ENCODE measurements at regions not wholly inside any gene's neighbourhood (a gene's known extent, or its start where the extent isn't known, plus 50 kb on each side); places are given as distances from the start of the nearest gene placed in this dataset.

GRCh38 chr12:71024281-71024680 lies 103.7 kb upstream of the PTPRR start:
- no peaks in the 10 kb centered on the region for H3K9me3 ChIP-seq
- H3K27ac ChIP-seq = no peak overlapping the region
- DNase-seq (no peak), ATAC-seq (no peak)
- no peak for TF ChIP-seq CTCF (IDR thresholded peaks at IDR 0.05)
- H3K4me3 ChIP-seq = no peak overlapping the region
- H3K4me1 ChIP-seq = no peaks in the 10 kb centered on the region
- no peaks in the 10 kb centered on the region for H3K27me3 ChIP-seq
- intact Hi-C loops (cut with DNase I) = no loop called here
- H3K36me3 ChIP-seq = no peaks in the 10 kb centered on the region

GRCh38 chr12:71021491-71021890 lies 101.0 kb upstream of the PTPRR start:
- TF ChIP-seq CTCF (IDR thresholded peaks at IDR 0.05) = no peak
- no peak for ATAC-seq

GRCh38 chr12:71019282-71019831 lies 98.8 kb upstream of the PTPRR start:
- H3K27ac ChIP-seq = no peak overlapping the region
- DNase-seq = no peak
- H3K4me3 ChIP-seq = no peak overlapping the region
- no peaks in the 10 kb centered on the region for H3K9me3 ChIP-seq
- intact Hi-C loops (cut with DNase I) = no loop called here
- no peaks in the 10 kb centered on the region for H3K4me1 ChIP-seq
- peak; percentile 57 for ATAC-seq
- no peaks in the 10 kb centered on the region for H3K36me3 ChIP-seq
- peaks cover 7% of the 10 kb centered on the region for H3K27me3 ChIP-seq
- no peak for TF ChIP-seq CTCF (IDR thresholded peaks at IDR 0.05)

More at GRCh38 chr12:71021491-71021890, 101.0 kb upstream of the PTPRR start:
- no peaks in the 10 kb centered on the region for H3K36me3 ChIP-seq
- H3K4me1 ChIP-seq = no peaks in the 10 kb centered on the region
- intact Hi-C loops (cut with DNase I) = no loop called here
- peaks cover 7% of the 10 kb centered on the region for H3K27me3 ChIP-seq
- H3K9me3 ChIP-seq = no peaks in the 10 kb centered on the region
- DNase-seq = no peak
- H3K27ac ChIP-seq = no peak overlapping the region
- H3K4me3 ChIP-seq = no peak overlapping the region

GRCh38 chr12:71018682-71019081 lies 98.1 kb upstream of the PTPRR start:
- intact Hi-C loops (cut with DNase I) = no loop called here
- Histone ChIP-seq H3K36me3 (no peaks in the 10 kb centered on the region), H3K4me3 (no peak overlapping the region), H3K9me3 (no peaks in the 10 kb centered on the region), H3K27ac (no peak overlapping the region), H3K27me3 (peaks cover 7% of the 10 kb centered on the region), H3K4me1 (no peaks in the 10 kb centered on the region)
- TF ChIP-seq CTCF (IDR thresholded peaks at IDR 0.05) = no peak
- ATAC-seq (no peak), DNase-seq (no peak)

- H3K4me1 ChIP-seq = no peaks in the 10 kb centered on the region
- peak; percentile 77 for ATAC-seq
- H3K9me3 ChIP-seq = no peaks in the 10 kb centered on the region
- peaks cover 7% of the 10 kb centered on the region for H3K27me3 ChIP-seq
- H3K27ac ChIP-seq = no peak overlapping the region
- H3K36me3 ChIP-seq = no peaks in the 10 kb centered on the region
- no peak for DNase-seq
- H3K4me3 ChIP-seq = no peak overlapping the region
- peak; percentile 48 for TF ChIP-seq CTCF (IDR thresholded peaks at IDR 0.05)
- intact Hi-C loops (cut with DNase I) = no loop called here
These were observed 93.7 kb upstream of the PTPRR start for GRCh38 chr12:71014180-71014785.
